Activated CD4-positive, alpha-beta memory T cell treated with anti-CD3 and anti-CD28 coated beads for 36 hours (primary cell): ENCODE measurements at regions not wholly inside any gene's neighbourhood (a gene's known extent, or its start where the extent isn't known, plus 50 kb on each side); places are given as distances from the start of the nearest gene placed in this dataset.

Source experiments
- CTCF ChIA-PET: fragments of 350-600 bp; sonication (Branson Sonifier 250); formaldehyde crosslinking; loops from one replicate; lab custom pipeline; 2021; ENCODE audit warnings: antibody characterized with exemption, inconsistent platforms; lab: Charles Lee
- POLR2A ChIA-PET: fragments of 350-600 bp; sonication (Branson Sonifier 250); formaldehyde crosslinking; loops from one replicate; lab custom pipeline; 2021; ENCODE audit warnings: antibody characterized with exemption; lab: Charles Lee
- DNase-seq: peaks from one replicate; pipeline ENCODE4 v3.0.0-alpha.2; 2020
- H3K27ac Mint-ChIP-seq: one replicate; pipeline ENCODE4 v1.8.0; 2021; ENCODE audit warnings: mixed read lengths
- H3K27me3 Mint-ChIP-seq: one replicate; pipeline ENCODE4 v1.8.0; 2021; ENCODE audit warnings: mixed read lengths
- H3K36me3 Mint-ChIP-seq: one replicate; pipeline ENCODE4 v1.8.0; 2021; ENCODE audit warnings: mixed read lengths
- H3K4me1 Mint-ChIP-seq: one replicate; pipeline ENCODE4 v1.8.0; 2021; ENCODE audit warnings: low read depth, mixed read lengths
- H3K4me3 Mint-ChIP-seq: one replicate; pipeline ENCODE4 v1.8.0; 2021; ENCODE audit warnings: mild to moderate bottlenecking, mixed read lengths
- H3K9me3 Mint-ChIP-seq: one replicate; pipeline ENCODE4 v1.8.0; 2021; ENCODE audit warnings: mixed read lengths
- intact Hi-C: fragments of 100-400 bp; cut with micrococcal nuclease; formaldehyde crosslinking; loops from one replicate; pipeline ENCODE4 v1.15.1; 2023

- no peak overlapping the region for H3K27ac Mint-ChIP-seq
Measured at GRCh38 chr9:126750941-126751725, 53.7 kb upstream of the ZBTB43 start.

GRCh38 chr9:126752376-126752775 is 52.5 kb upstream of the ZBTB43 start:
- DNase-seq, result no peak
- no peaks in the 10 kb centered on the region for H3K9me3 Mint-ChIP-seq
- H3K4me1 Mint-ChIP-seq, result peaks cover 15% of the 10 kb centered on the region
- peaks cover 3% of the 10 kb centered on the region for H3K27me3 Mint-ChIP-seq
- H3K36me3 Mint-ChIP-seq, result no peaks in the 10 kb centered on the region
- no peak overlapping the region for H3K4me3 Mint-ChIP-seq
- ChIA-PET CTCF (interaction anchor here (1.0 to 2.8 kb wide), 2 partner anchors 46 to 50 kb away, joined by 4 to 12 read pairs; no protein-coding TSS in a partner anchor), POLR2A (interaction anchor here (1.0 kb wide), 1 partner anchor 29 kb away, joined by 3 read pairs; no protein-coding TSS in a partner anchor)
- intact Hi-C loops, result no loop called here
- no peak overlapping the region for H3K27ac Mint-ChIP-seq

More at GRCh38 chr9:126750941-126751725, 53.7 kb upstream of the ZBTB43 start:
- CTCF ChIA-PET, result interaction anchor here (1.3 kb wide), 1 partner anchor 61 kb away, joined by 5 read pairs; no protein-coding TSS in a partner anchor
- Mint-ChIP-seq H3K27me3 (peaks cover 3% of the 10 kb centered on the region), H3K9me3 (no peaks in the 10 kb centered on the region), H3K4me1 (peaks cover 21% of the 10 kb centered on the region), H3K4me3 (no peak overlapping the region), H3K36me3 (no peaks in the 10 kb centered on the region)
- POLR2A ChIA-PET, result interaction anchor here (1.0 kb wide), 1 partner anchor 28 kb away, joined by 3 read pairs; no protein-coding TSS in a partner anchor
- intact Hi-C loops, result no loop called here
- no peak for DNase-seq

- CTCF ChIA-PET, result interaction anchor here (1.0 to 2.8 kb wide), 2 partner anchors 46 to 51 kb away, joined by 4 to 12 read pairs; no protein-coding TSS in a partner anchor
- intact Hi-C loops, result no loop called here
- H3K4me3 Mint-ChIP-seq, result no peak overlapping the region
- H3K27ac Mint-ChIP-seq, result no peak overlapping the region
- no peak for DNase-seq
- POLR2A ChIA-PET, result no interaction called here
- H3K36me3 Mint-ChIP-seq, result no peaks in the 10 kb centered on the region
- peaks cover 3% of the 10 kb centered on the region for H3K27me3 Mint-ChIP-seq
- peaks cover 8% of the 10 kb centered on the region for H3K4me1 Mint-ChIP-seq
- no peaks in the 10 kb centered on the region for H3K9me3 Mint-ChIP-seq
Measured at GRCh38 chr9:126752881-126753670, 51.8 kb upstream of the ZBTB43 start.

- Mint-ChIP-seq H3K4me3 (no peak overlapping the region), H3K9me3 (no peaks in the 10 kb centered on the region), H3K4me1 (no peaks in the 10 kb centered on the region), H3K27me3 (peaks cover 3% of the 10 kb centered on the region), H3K27ac (no peak overlapping the region), H3K36me3 (no peaks in the 10 kb centered on the region)
- ChIA-PET CTCF (interaction anchor here (2.8 kb wide), 1 partner anchor 48 kb away, joined by 12 read pairs; no protein-coding TSS in a partner anchor), POLR2A (interaction anchor here (0.6 kb wide), 1 partner anchor 24 kb away, joined by 3 read pairs; no protein-coding TSS in a partner anchor)
- no peak for DNase-seq
- intact Hi-C loops, result no loop called here
Measured at GRCh38 chr9:126754436-126755316, 50.2 kb upstream of the ZBTB43 start.
